Amniotic epithelial cell (primary cell): ENCODE measurements at regions not wholly inside any gene's neighbourhood (a gene's known extent, or its start where the extent isn't known, plus 50 kb on each side); places are given as distances from the start of the nearest gene placed in this dataset.
A peak's percentile ranks its signal among the peaks of the same experiment; 100 is the strongest.
"Not testable (repeated sequence)": the region's sequence is repeated elsewhere in the genome, so short reads cannot be mapped to it uniquely, and the experiment has no call there.

Experiments
- DNase-seq: peaks from one replicate; pipeline ENCODE4 v3.0.0-alpha.2; 2010; ENCODE audit warnings: low read depth

- not testable (repeated sequence) for DNase-seq
Observed at GRCh38 chr2:138315619-138316018, 186.0 kb upstream of the SPOPL start.

DNA sequence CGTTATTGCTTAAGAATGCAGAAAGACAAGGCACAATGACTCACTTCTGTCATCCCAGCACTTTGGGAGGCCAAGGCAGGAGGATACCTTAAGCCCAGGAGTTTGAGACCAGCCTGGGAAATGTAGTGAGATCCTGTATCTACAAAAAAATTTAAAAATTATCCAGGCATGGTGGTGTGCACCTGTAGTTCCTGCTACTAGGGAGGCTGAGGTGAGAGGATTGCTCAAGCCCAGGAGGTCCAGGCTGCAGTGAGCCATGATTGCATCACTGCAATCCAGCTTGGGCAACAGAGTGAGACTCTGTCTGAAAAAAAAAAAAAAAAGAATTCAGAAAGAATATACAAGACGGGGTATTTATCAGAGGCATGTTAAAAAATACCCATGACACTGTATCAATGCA, 182.0 kb upstream of the SPOPL start:
- DNase-seq = peak; percentile 14

DNA sequence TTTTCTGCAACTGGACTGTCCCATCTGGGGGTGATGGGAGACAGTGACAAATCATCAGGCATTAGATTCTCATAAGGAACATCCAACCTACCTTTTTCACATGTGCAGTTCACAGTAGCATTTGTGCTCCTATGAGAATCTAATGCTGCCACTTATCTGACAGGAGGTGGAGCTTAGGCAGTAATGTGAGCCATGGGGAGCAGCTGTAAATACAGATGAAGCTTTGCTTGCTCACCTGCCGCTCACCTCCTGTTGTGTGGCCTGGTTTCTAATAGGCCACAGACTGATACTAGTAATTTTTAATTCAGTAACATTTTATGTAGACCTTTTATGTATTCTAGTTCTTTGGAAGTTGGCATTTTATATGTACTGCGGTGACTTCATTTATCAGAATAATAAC, 180.1 kb upstream of the SPOPL start:
- DNase-seq = no peak

DNA sequence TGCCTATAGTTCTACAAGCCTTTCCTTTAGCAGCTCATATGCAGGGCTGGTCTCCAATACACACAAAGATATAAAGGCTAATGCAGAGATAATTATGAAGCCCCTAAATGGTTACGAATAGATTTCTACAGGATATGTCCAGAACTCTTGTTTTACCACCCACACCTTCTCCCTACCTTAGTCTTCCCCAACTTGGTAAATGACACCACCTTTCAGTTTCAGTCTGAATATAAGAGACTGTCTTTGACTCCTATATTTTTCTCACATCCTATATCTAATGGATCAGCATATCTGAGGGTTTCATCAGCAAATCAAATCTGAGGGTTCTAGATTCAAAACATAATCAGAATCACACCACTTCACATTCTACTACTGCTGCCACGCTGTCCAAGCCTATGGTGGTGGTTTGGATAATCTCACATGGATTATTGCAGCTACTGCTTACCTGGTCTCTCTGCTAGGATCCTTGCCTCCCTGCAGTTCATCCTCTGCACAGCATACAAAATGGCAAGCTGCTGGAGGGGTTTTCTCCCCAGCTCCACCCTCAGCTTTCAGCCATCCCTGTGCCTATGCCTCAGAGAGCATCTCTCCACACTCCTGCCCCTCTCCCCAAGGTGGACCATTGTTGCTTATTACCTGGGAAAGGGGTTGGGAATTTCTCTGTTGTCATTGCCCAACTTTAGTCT, 178.0 kb upstream of the SPOPL start:
- DNase-seq = no peak

- no peak for DNase-seq
Observed at GRCh38 chr2:138324068-138324771, 177.3 kb upstream of the SPOPL start.

DNA sequence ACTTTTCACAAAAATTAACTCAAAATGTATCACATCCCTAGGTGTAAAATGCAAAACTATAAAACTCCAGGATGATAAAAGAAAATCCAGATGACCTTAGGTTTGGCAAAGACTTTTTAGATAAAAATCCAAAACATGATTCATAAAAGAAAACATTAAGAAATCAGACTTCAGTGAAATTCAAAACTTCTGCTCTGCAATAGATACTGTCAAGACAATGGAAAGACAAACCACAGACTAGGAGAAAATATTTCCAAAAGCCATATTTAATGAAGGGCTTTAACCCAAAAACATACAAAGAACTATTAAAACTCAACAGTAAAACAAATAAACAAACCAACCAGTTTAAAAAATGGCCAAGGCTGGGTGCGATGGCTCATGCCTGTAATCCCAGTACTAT, 173.6 kb upstream of the SPOPL start:
- peak; percentile 7 for DNase-seq

GRCh38 chr2:138329162-138329561, 172.4 kb upstream of the SPOPL start:
- DNase-seq = no peak

GRCh38 chr2:138329591-138329990, 172.0 kb upstream of the SPOPL start:
- no peak for DNase-seq

DNA sequence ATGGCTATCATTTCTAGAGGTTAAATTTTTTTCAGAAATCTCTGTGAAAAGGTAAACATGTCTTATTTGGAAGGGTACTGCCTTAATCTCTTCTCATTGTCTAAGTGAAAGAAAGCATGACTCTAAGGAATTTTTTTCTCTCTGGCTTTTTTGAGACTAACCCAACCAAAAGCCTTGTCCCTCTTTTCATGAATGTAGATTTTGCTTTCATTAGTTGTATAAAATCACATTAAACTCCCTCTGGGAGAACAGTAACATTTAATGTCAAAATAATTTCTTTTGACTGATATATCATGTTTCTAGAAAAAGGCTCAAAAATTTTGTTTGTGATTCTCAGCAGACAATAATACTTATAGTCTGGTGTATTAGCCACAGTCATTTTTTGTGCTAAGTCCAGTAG, 168.4 kb upstream of the SPOPL start:
- no peak for DNase-seq

- DNase-seq = no peak
Observed at GRCh38 chr2:138333677-138334076, 167.9 kb upstream of the SPOPL start.

- DNase-seq = no peak
Observed at GRCh38 chr2:138334323-138334722, 167.2 kb upstream of the SPOPL start.

DNA sequence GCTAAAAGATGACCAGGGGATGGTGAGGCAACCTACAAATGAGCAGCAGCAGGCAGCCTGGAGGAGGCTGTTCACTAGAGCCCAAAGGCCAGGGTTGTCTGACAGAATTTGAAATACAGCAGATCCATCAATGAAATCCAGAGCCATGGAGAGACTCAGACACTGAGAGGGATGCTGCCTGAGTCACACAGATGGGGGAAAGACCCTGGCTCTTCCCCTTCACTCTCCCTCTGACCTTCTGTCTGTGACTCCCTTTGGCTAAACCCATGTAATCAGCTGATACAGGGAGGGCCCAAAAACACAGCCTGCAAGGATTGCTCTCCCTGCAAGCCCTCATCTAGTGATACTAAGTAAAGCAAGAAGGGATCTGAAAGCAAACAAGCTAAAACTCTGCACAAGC, 166.5 kb upstream of the SPOPL start:
- peak; percentile 59 for DNase-seq

- no peak for DNase-seq
Observed at GRCh38 chr2:138336146-138336545, 165.4 kb upstream of the SPOPL start.

- no peak for DNase-seq
Observed at GRCh38 chr2:138355244-138355643, 146.3 kb upstream of the SPOPL start.

DNA sequence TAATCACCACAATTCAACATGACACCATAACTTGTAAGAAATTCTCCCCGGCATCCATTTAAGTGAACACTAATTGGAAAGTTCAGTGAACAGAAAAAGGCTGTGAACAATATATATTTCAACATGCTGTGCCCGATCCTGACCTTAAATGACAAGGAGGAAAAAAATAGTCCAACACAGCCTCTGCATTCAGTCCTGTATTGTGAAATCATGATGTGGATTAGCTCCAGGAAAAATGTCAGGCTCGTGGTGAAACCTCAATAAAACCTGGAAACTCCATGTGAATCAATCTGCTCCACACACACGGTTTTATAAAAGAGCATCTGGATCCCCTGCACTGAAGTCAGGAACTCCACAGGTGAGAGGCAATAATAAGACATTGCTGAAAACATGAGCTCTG, 145.4 kb upstream of the SPOPL start:
- peak; percentile 83 for DNase-seq

DNA sequence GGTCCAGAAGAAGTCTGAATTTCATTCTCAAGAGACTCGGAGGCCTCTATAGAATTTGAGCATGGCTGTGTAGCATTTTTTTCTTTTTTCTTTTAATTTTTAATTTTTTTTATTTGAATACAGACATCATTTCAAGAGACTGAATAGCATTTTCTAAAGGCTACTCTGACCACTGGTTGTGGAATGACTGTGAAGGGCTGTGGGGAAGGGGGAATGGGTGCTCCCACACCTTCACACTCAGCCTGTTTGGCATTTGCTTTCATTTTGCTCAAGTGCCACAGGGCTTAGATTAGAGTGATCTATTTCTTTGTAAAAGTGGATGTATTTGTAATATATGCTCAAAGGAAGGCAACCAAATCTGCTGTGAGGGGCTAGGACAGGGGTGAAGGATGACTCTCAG, 142.0 kb upstream of the SPOPL start:
- peak; percentile 9 for DNase-seq

DNA sequence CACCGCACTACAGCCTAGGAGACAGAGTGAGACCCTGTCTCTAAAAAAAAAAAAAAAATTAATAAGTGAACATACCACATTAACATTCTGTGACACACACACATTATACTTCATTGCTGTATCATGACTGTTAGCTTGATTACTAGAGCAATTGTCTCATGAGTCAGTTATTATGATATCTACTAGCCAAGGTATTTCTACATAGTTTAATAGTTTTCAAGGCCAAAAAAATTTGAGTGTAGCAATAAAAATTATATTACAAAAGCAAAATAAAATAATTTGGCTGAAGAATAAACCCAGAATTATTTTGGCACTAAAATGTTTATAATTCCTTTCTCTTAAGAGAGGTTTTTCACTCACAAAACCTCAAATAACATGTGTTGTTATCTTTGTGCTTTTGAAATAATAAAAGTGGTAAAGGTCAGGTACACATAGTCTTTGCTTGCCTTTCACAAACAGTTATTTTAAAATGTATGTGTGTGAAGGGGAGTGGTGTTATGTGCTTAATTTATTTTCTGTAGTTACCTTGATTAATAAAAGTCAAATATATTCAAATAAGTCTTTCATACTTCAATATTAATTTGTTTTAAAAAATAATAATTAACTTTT, 136.9 kb upstream of the SPOPL start:
- DNase-seq = peak; percentile 82

GRCh38 chr2:138365581-138365980, 136.0 kb upstream of the SPOPL start:
- DNase-seq = peak; percentile 12

GRCh38 chr2:138369856-138370255, 131.7 kb upstream of the SPOPL start:
- no peak for DNase-seq

- DNase-seq = peak; percentile 47
Observed at GRCh38 chr2:138373993-138374408, 127.6 kb upstream of the SPOPL start.

- DNase-seq = no peak
Observed at GRCh38 chr2:138381373-138381772, 120.2 kb upstream of the SPOPL start.

- DNase-seq = no peak
Observed at GRCh38 chr2:138382672-138383071, 118.9 kb upstream of the SPOPL start.

DNA sequence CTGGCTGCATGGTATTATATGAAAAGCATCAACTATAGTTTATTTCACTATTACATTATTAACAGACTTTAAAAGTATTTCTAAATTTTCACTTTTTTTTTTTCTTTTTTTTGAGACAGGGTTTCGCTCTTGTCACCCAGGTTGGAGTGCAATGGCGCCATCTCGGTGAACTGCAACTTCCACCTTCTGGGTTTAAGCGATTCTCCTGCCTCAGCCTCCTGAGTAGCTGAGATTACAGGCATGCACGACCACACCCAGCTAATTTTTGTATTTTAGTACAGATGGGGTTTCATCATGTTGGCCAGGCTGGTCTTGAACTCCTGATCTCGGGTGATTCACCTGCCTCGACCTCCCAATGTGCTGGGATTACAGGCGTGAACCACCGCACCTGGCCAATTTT, 115.4 kb upstream of the SPOPL start:
- not testable (repeated sequence) for DNase-seq
